ENCODE measurements at regions not wholly inside any gene's neighbourhood (a gene's known extent, or its start where the extent isn't known, plus 50 kb on each side); places are given as distances from the start of the nearest gene placed in this dataset.

GRCh38 chr2:104638859-104639202, 215.1 kb upstream of the POU3F3 start:
- Histone ChIP-seq H3K9me3 (ENCODE audit: control insufficient read depth in 4 of 4, insufficient read depth in 3 of 4, low read length in 3 of 4) (peaks cover 0 to 4% (median 0%) of the 10 kb centered on the region in 4 donors), H3K4me3 (no peak overlapping the region), H3K9ac (ENCODE audit: insufficient read depth in 1 of 2, low read length in 2 of 2) (no peak overlapping the region), H3K27me3 (ENCODE audit: control insufficient read depth in 3 of 3, insufficient read depth in 3 of 3, low read length in 2 of 3) (peaks cover 0 to 2% (median 0%) of the 10 kb centered on the region in 3 donors), H3K36me3 (ENCODE audit: control insufficient read depth in 4 of 4, insufficient read depth in 4 of 4, low read length in 4 of 4) (no peaks in the 10 kb centered on the region), H3K4me1 (ENCODE audit: control insufficient read depth in 5 of 5, insufficient read depth in 5 of 5, low read length in 5 of 5) (peaks cover 0 to 9% (median 0%) of the 10 kb centered on the region in 5 donors), H3K27ac (ENCODE audit: low read depth in 1 of 2, low read length in 1 of 2) (no peak overlapping the region)
- DNase-seq, result no peak
- ATAC-seq (ENCODE audit: insufficient read depth, low FRiP score), result no peak
- 79 to 81% methylated on average over 7 of the region's 7 CpGs for WGBS, 2 donors
- TF ChIP-seq CTCF (IDR thresholded peaks at IDR 0.05; ENCODE audit: control extremely low read depth, extremely low read depth), result no peak

- ATAC-seq (ENCODE audit: insufficient read depth, low FRiP score) (no peak), DNase-seq (no peak)
- 51 to 52% methylated on average over 2 of the region's 2 CpGs for WGBS, 2 donors
- H3K27me3 ChIP-seq (ENCODE audit: control insufficient read depth in 3 of 3, insufficient read depth in 3 of 3, low read length in 2 of 3), result peaks cover 0 to 2% (median 0%) of the 10 kb centered on the region in 3 donors
- H3K9ac ChIP-seq (ENCODE audit: insufficient read depth in 1 of 2, low read length in 2 of 2), result no peak overlapping the region
- H3K27ac ChIP-seq (ENCODE audit: low read depth in 1 of 2, low read length in 1 of 2), result no peak overlapping the region
- peaks cover 0 to 9% (median 0%) of the 10 kb centered on the region in 5 donors for H3K4me1 ChIP-seq (ENCODE audit: control insufficient read depth in 5 of 5, insufficient read depth in 5 of 5, low read length in 5 of 5)
- H3K4me3 ChIP-seq, result no peak overlapping the region
- H3K9me3 ChIP-seq (ENCODE audit: control insufficient read depth in 4 of 4, insufficient read depth in 3 of 4, low read length in 3 of 4), result peaks cover 0 to 2% (median 0%) of the 10 kb centered on the region in 4 donors
- H3K36me3 ChIP-seq (ENCODE audit: control insufficient read depth in 4 of 4, insufficient read depth in 4 of 4, low read length in 4 of 4), result no peaks in the 10 kb centered on the region
- TF ChIP-seq CTCF (IDR thresholded peaks at IDR 0.05; ENCODE audit: control extremely low read depth, extremely low read depth), result no peak
These were observed 212.1 kb upstream of the POU3F3 start for GRCh38 chr2:104641786-104642185.

- Histone ChIP-seq H3K27me3 (ENCODE audit: control insufficient read depth in 3 of 3, insufficient read depth in 3 of 3, low read length in 2 of 3) (no peaks in the 10 kb centered on the region), H3K36me3 (ENCODE audit: control insufficient read depth in 4 of 4, insufficient read depth in 4 of 4, low read length in 4 of 4) (no peaks in the 10 kb centered on the region), H3K9ac (ENCODE audit: insufficient read depth in 1 of 2, low read length in 2 of 2) (no peak overlapping the region), H3K27ac (ENCODE audit: low read depth in 1 of 2, low read length in 1 of 2) (no peak overlapping the region), H3K4me1 (ENCODE audit: control insufficient read depth in 5 of 5, insufficient read depth in 5 of 5, low read length in 5 of 5) (no peaks in the 10 kb centered on the region), H3K4me3 (no peak overlapping the region), H3K9me3 (ENCODE audit: control insufficient read depth in 4 of 4, insufficient read depth in 3 of 4, low read length in 3 of 4) (no peaks in the 10 kb centered on the region)
- DNase-seq, result no peak
- WGBS, 2 donors, result 39 to 59% methylated on average over 2 of the region's 2 CpGs
- ATAC-seq (ENCODE audit: insufficient read depth, low FRiP score), result no peak
- TF ChIP-seq CTCF (IDR thresholded peaks at IDR 0.05; ENCODE audit: control extremely low read depth, extremely low read depth), result no peak
These were observed 205.5 kb upstream of the POU3F3 start for GRCh38 chr2:104648376-104648775.

- Histone ChIP-seq H3K4me3 (no peak overlapping the region), H3K27me3 (ENCODE audit: control insufficient read depth in 3 of 3, insufficient read depth in 3 of 3, low read length in 2 of 3) (no peaks in the 10 kb centered on the region), H3K9me3 (ENCODE audit: control insufficient read depth in 4 of 4, insufficient read depth in 3 of 4, low read length in 3 of 4) (no peaks in the 10 kb centered on the region), H3K4me1 (ENCODE audit: control insufficient read depth in 5 of 5, insufficient read depth in 5 of 5, low read length in 5 of 5) (no peaks in the 10 kb centered on the region), H3K9ac (ENCODE audit: insufficient read depth in 1 of 2, low read length in 2 of 2) (no peak overlapping the region), H3K36me3 (ENCODE audit: control insufficient read depth in 4 of 4, insufficient read depth in 4 of 4, low read length in 4 of 4) (no peaks in the 10 kb centered on the region), H3K27ac (ENCODE audit: low read depth in 1 of 2, low read length in 1 of 2) (no peak overlapping the region)
- no peak for DNase-seq
- WGBS, 2 donors, result 66 to 86% methylated on average over 1 of the region's 1 CpG
- no peak for ATAC-seq (ENCODE audit: insufficient read depth, low FRiP score)
- TF ChIP-seq CTCF (IDR thresholded peaks at IDR 0.05; ENCODE audit: control extremely low read depth, extremely low read depth), result no peak
These were observed 204.0 kb upstream of the POU3F3 start for GRCh38 chr2:104649866-104650265.
